ENCODE measurements at regions not wholly inside any gene's neighbourhood (a gene's known extent, or its start where the extent isn't known, plus 50 kb on each side); places are given as distances from the start of the nearest gene placed in this dataset.
"Not testable (repeated sequence)": the region's sequence is repeated elsewhere in the genome, so short reads cannot be mapped to it uniquely, and the experiment has no call there.

- DNase-seq (ENCODE audit: low spot score) = no peak
Measured at GRCh38 chr4:92234393-92235176, 69.2 kb upstream of the GRID2 start.

GRCh38 chr4:92235731-92236130 lies 68.0 kb upstream of the GRID2 start:
- DNase-seq (ENCODE audit: low spot score) = no peak

- DNase-seq (ENCODE audit: low spot score) = no peak
Measured at GRCh38 chr4:92236877-92237276, 66.9 kb upstream of the GRID2 start.

GRCh38 chr4:92237559-92237958 lies 66.2 kb upstream of the GRID2 start:
- DNase-seq (ENCODE audit: low spot score) = no peak

- no peak for DNase-seq (ENCODE audit: low spot score)
Measured at GRCh38 chr4:92241094-92241493, 62.7 kb upstream of the GRID2 start.

- DNase-seq (ENCODE audit: low spot score) = no peak
Measured at GRCh38 chr4:92246384-92246783, 57.4 kb upstream of the GRID2 start.

GRCh38 chr4:92249541-92249940 lies 54.2 kb upstream of the GRID2 start:
- DNase-seq (ENCODE audit: low spot score) = no peak

GRCh38 chr4:92251711-92252110 lies 52.1 kb upstream of the GRID2 start:
- no peak for DNase-seq (ENCODE audit: low spot score)

GRCh38 chr4:92252358-92252757 lies 51.4 kb upstream of the GRID2 start:
- not testable (repeated sequence) for DNase-seq (ENCODE audit: low spot score)

- DNase-seq (ENCODE audit: low spot score) = no peak
Measured at GRCh38 chr4:92252846-92253245, 50.9 kb upstream of the GRID2 start.

- no peak for DNase-seq (ENCODE audit: low spot score)
Measured at GRCh38 chr4:92253550-92253949, 50.2 kb upstream of the GRID2 start.
